ENCODE measurements at regions not wholly inside any gene's neighbourhood (a gene's known extent, or its start where the extent isn't known, plus 50 kb on each side); places are given as distances from the start of the nearest gene placed in this dataset.

DNA sequence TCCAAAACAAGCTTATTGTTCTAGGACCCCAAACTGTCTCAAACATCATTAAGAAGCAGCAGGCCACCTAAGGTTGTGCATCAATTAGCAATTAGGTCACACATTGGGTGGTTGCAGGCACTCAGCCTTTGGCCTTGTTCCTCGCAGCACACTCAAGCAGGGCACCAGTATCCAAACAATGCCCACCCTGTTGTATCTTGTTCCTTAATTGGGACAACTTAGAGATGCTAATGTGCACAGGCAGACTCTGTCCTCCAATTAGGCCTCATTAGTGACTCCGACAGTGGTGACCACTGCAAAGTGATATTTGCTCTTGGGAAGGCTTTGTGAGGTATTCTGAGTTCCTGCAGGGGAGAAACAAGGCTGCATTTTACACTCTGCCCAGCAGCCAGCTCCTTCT, 515.1 kb upstream of the PTBP2 start:
- dilution Hi-C loops (cut with MboI; ENCODE audit: extremely low pct_ligation_motif_present, low sequenced_read_pairs), result no loop called here
- no peak for TF ChIP-seq GATA2 (IDR thresholded peaks at IDR 0.05; ENCODE audit: insufficient read depth, insufficient read length, low read depth, low read length)
- no peak for TF ChIP-seq POLR2AphosphoS5 (IDR thresholded peaks at IDR 0.05; ENCODE audit: insufficient read depth, low read depth, low read length)
- no peak for TF ChIP-seq FOS (IDR thresholded peaks at IDR 0.05; ENCODE audit: borderline replicate concordance, insufficient read depth, low read length)
- TF ChIP-seq, protein P1, sequence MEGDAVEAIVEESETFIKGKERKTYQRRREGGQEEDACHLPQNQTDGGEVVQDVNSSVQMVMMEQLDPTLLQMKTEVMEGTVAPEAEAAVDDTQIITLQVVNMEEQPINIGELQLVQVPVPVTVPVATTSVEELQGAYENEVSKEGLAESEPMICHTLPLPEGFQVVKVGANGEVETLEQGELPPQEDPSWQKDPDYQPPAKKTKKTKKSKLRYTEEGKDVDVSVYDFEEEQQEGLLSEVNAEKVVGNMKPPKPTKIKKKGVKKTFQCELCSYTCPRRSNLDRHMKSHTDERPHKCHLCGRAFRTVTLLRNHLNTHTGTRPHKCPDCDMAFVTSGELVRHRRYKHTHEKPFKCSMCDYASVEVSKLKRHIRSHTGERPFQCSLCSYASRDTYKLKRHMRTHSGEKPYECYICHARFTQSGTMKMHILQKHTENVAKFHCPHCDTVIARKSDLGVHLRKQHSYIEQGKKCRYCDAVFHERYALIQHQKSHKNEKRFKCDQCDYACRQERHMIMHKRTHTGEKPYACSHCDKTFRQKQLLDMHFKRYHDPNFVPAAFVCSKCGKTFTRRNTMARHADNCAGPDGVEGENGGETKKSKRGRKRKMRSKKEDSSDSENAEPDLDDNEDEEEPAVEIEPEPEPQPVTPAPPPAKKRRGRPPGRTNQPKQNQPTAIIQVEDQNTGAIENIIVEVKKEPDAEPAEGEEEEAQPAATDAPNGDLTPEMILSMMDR (IDR thresholded peaks at IDR 0.05; ENCODE audit: extremely low read depth in 1 of 2, insufficient read depth in 1 of 2, low read depth in 1 of 2, low read length in 2 of 2), result no peak
- TF ChIP-seq EZH2 (IDR thresholded peaks at IDR 0.05; ENCODE audit: borderline replicate concordance, low read depth, low read length, severe bottlenecking), result no peak
- no peak for TF ChIP-seq JUN (IDR thresholded peaks at IDR 0.05; ENCODE audit: borderline replicate concordance, insufficient read depth, insufficient read length, low read depth)
- TF ChIP-seq MYC (IDR thresholded peaks at IDR 0.05; ENCODE audit: low read depth, low read length), result no peak
- TF ChIP-seq POLR2A (IDR thresholded peaks at IDR 0.05; ENCODE audit: low read depth, low read length), result no peak
- TF ChIP-seq, protein P2, sequence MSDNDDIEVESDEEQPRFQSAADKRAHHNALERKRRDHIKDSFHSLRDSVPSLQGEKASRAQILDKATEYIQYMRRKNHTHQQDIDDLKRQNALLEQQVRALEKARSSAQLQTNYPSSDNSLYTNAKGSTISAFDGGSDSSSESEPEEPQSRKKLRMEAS (IDR thresholded peaks at IDR 0.05; ENCODE audit: insufficient read depth, insufficient read length), result no peak
- Histone ChIP-seq H3K36me3 (ENCODE audit: control insufficient read depth in 2 of 2, extremely low read depth in 1 of 2, insufficient read depth in 2 of 2, low read length in 2 of 2) (no peaks in the 10 kb centered on the region), H3K9me1 (replicated peaks; ENCODE audit: control insufficient read depth, extremely low read depth, insufficient read depth, low read length) (no peaks in the 10 kb centered on the region), H3K9me3 (replicated peaks; ENCODE audit: control insufficient read depth, insufficient read depth, low read length) (no peaks in the 10 kb centered on the region), H2AFZ (ENCODE audit: low read depth, low read length) (no peak overlapping the region), H3K4me2 (ENCODE audit: insufficient read depth, low read length) (no peak overlapping the region), H3K9ac (replicated peaks; ENCODE audit: extremely low read depth, insufficient read depth, low read length) (no peak overlapping the region), H3K4me1 (ENCODE audit: control insufficient read depth, extremely low read depth, insufficient read depth, low read length) (no peaks in the 10 kb centered on the region), H4K20me1 (replicated peaks; ENCODE audit: control insufficient read depth, extremely low read depth, insufficient read depth, low read length) (no peaks in the 10 kb centered on the region), H3K4me3 (replicated peaks in 1 of 3; ENCODE audit: insufficient read depth in 1 of 3, low read depth in 1 of 3, low read length in 3 of 3) (no peak overlapping the region), H3K79me2 (ENCODE audit: control insufficient read depth, insufficient read depth, low read length) (no peaks in the 10 kb centered on the region), H3K27ac (ENCODE audit: insufficient read depth, low read depth, low read length) (no peak overlapping the region), H3K27me3 (ENCODE audit: control insufficient read depth in 2 of 2, insufficient read depth in 2 of 2, low read length in 2 of 2) (no peaks in the 10 kb centered on the region)
- no peak for DNase-seq (ENCODE audit: low read depth, low spot score)
- CTCF ChIA-PET, result no interaction called here
- POLR2A ChIA-PET, result no interaction called here
- BruUV-seq (replicated peaks), result no TSS peak
- intact Hi-C loops (cut with micrococcal nuclease), result no loop called here
- no peak for FAIRE-seq

Data from endothelial cell of umbilical vein (primary cell).